H1 (cell line): ENCODE measurements at regions not wholly inside any gene's neighbourhood (a gene's known extent, or its start where the extent isn't known, plus 50 kb on each side); places are given as distances from the start of the nearest gene placed in this dataset.

Source experiments
- CTCF ChIA-PET: fragments of 300-600 bp; sonication (Branson Sonifier 250); formaldehyde crosslinking; loops from one replicate; lab custom pipeline; 2021; ENCODE audit not compliant: partially characterized antibody; lab: Charles Lee
- POLR2A ChIA-PET: fragments of 300-600 bp; sonication (Branson Sonifier 250); formaldehyde crosslinking; loops from one replicate; lab custom pipeline; 2021; ENCODE audit warnings: inconsistent platforms; ENCODE audit not compliant: partially characterized antibody; lab: Charles Lee
- DNase-seq, 2 experiments: peaks; one replicate each; pipeline versions ENCODE4 v3.0.0 to v3.0.0-alpha.2; 2010 to 2022; ENCODE audit warnings: low spot score in 2 of 2, low read depth in 1 of 2, mixed read lengths in 1 of 2
- FAIRE-seq: peaks from 2 replicates; lab custom pipeline; 2011; peaks lifted over from hg19 to GRCh38; lab: Jason Lieb, UNC
- H2AFZ ChIP-seq: 2 replicates; pipeline ENCODE4 v1.8.1; 2012; ENCODE audit warnings: low read length, inconsistent platforms
- H2AK5ac ChIP-seq: 2 replicates; pipeline ENCODE4 v1.6.1; 2013; ENCODE audit warnings: low read depth, low read length
- H2BK120ac ChIP-seq: replicated peaks from 2 replicates; pipeline ENCODE3; 2013; ENCODE audit warnings: low read depth, low read length, inconsistent platforms
- H2BK12ac ChIP-seq: 2 replicates; pipeline ENCODE4 v1.6.1; 2013; ENCODE audit warnings: low read depth, low read length
- H2BK15ac ChIP-seq: 2 replicates; pipeline ENCODE4 v1.6.1; 2013; ENCODE audit warnings: low read length
- H2BK20ac ChIP-seq: 2 replicates; pipeline ENCODE4 v1.6.1; 2013; ENCODE audit warnings: low read length
- H2BK5ac ChIP-seq: 2 replicates; pipeline ENCODE4 v1.6.1; 2013; ENCODE audit warnings: low read depth, low read length
- H3K14ac ChIP-seq: 2 replicates; pipeline ENCODE4 v1.6.1; 2013; ENCODE audit warnings: inconsistent platforms; ENCODE audit not compliant: insufficient read length
- H3K18ac ChIP-seq: 2 replicates; pipeline ENCODE4 v1.6.1; 2013; ENCODE audit warnings: low read length; ENCODE audit errors: extremely low read depth
- H3K23ac ChIP-seq: 2 replicates; pipeline ENCODE4 v1.6.1; 2013; ENCODE audit warnings: inconsistent platforms; ENCODE audit not compliant: insufficient read length
- H3K23me2 ChIP-seq: 2 replicates; pipeline ENCODE4 v1.6.1; 2013; ENCODE audit warnings: low read depth, low read length
- H3K27ac ChIP-seq: 2 replicates; pipeline ENCODE4 v1.6.1; 2011; ENCODE audit warnings: low read depth, low read length, inconsistent platforms
- H3K27me3 ChIP-seq, 4 experiments: replicated peaks in 1 of 4; 1 replicate in 1 of 4; 2 replicates in 3 of 4; pipeline versions ENCODE4 v1.6.1 to v1.8.1; 2011 to 2013; ENCODE audit warnings: low read length in 3 of 4, mild to moderate bottlenecking in 3 of 4, inconsistent platforms in 2 of 4, mixed read lengths in 2 of 4, moderate library complexity in 1 of 4; ENCODE audit not compliant: control insufficient read depth in 3 of 4, insufficient read depth in 3 of 4; ENCODE audit errors: extremely low read depth in 1 of 4
- H3K36me3 ChIP-seq, 4 experiments: 2 replicates each; pipeline versions ENCODE4 v1.6.1 to v1.8.1; 2011 to 2013; ENCODE audit warnings: mild to moderate bottlenecking in 4 of 4, low read length in 3 of 4, moderate library complexity in 2 of 4, control low read depth in 1 of 4, inconsistent platforms in 1 of 4; ENCODE audit not compliant: insufficient read depth in 4 of 4, control insufficient read depth in 2 of 4
- H3K4ac ChIP-seq: replicated peaks from 2 replicates; pipeline ENCODE3; 2013; ENCODE audit warnings: low read length, low read depth, mixed read lengths, inconsistent platforms; ENCODE audit not compliant: insufficient read length
- H3K4me1 ChIP-seq, 4 experiments: replicated peaks in 1 of 4; 1 replicate in 1 of 4; 2 replicates in 3 of 4; pipeline versions ENCODE4 v1.6.1 to v1.8.1; 2011 to 2013; ENCODE audit warnings: low read length in 3 of 4, inconsistent platforms in 2 of 4, mixed read lengths in 1 of 4; ENCODE audit not compliant: insufficient read depth in 4 of 4, control insufficient read depth in 3 of 4
- H3K4me2 ChIP-seq, 2 experiments: 2 replicates each; pipeline versions ENCODE4 v1.6.1 to v1.8.1; 2011 to 2013; ENCODE audit warnings: low read depth in 2 of 2, low read length in 2 of 2, control low read depth in 1 of 2, inconsistent platforms in 1 of 2, mild to moderate bottlenecking in 1 of 2; ENCODE audit not compliant: insufficient read depth in 1 of 2
- H3K4me3 ChIP-seq, 4 experiments: fragments of 200-600, 300-600 bp in 1 of 4; sonication (generic), shearing (Covaris generic), sonication (Bioruptor Twin) in 1 of 4; 2 replicates each; pipeline versions ENCODE4 v1.5.1 to v1.8.1; 2011 to 2016; ENCODE audit warnings: low read length in 4 of 4, low read depth in 3 of 4, control low read depth in 2 of 4, inconsistent platforms in 2 of 4, mild to moderate bottlenecking in 2 of 4, mixed read lengths in 1 of 4, moderate library complexity in 1 of 4; ENCODE audit not compliant: insufficient read depth in 2 of 4; ENCODE audit errors: extremely low read depth in 1 of 4
- H3K56ac ChIP-seq: replicated peaks from 2 replicates; pipeline ENCODE3; 2013; ENCODE audit warnings: low read depth, mild to moderate bottlenecking, mixed read lengths, low read length, inconsistent platforms; ENCODE audit not compliant: insufficient read length
- H3K79me1 ChIP-seq: 2 replicates; pipeline ENCODE4 v1.6.1; 2013; ENCODE audit warnings: low read depth, low read length, control low read depth
- H3K79me2 ChIP-seq, 2 experiments: 2 replicates each; pipeline versions ENCODE4 v1.6.1 to v1.8.1; 2012 to 2013; ENCODE audit warnings: low read length in 2 of 2, mild to moderate bottlenecking in 2 of 2, inconsistent platforms in 1 of 2; ENCODE audit not compliant: insufficient read depth in 2 of 2, control insufficient read depth in 1 of 2
- H3K9ac ChIP-seq, 4 experiments: replicated peaks in 1 of 4; 1 replicate in 1 of 4; 2 replicates in 3 of 4; pipeline versions ENCODE4 v1.6.1 to v1.8.1; 2011 to 2013; ENCODE audit warnings: low read depth in 3 of 4, low read length in 3 of 4, control low read depth in 2 of 4, mild to moderate bottlenecking in 2 of 4, moderate library complexity in 2 of 4, inconsistent platforms in 1 of 4; ENCODE audit errors: extremely low read depth in 1 of 4
- H3K9me3 ChIP-seq, 2 experiments: 2 replicates each; pipeline versions ENCODE4 v1.6.1 to v1.8.1; 2012 to 2013; ENCODE audit warnings: mild to moderate bottlenecking in 2 of 2, moderate library complexity in 2 of 2, control low read depth in 1 of 2, inconsistent platforms in 1 of 2, low read depth in 1 of 2, low read length in 1 of 2, mixed read lengths in 1 of 2; ENCODE audit not compliant: insufficient read depth in 2 of 2
- H4K20me1 ChIP-seq, 2 experiments: replicated peaks in 1 of 2; 2 replicates each; pipeline versions ENCODE3 to v1.8.1; 2011 to 2013; ENCODE audit warnings: inconsistent platforms in 2 of 2, low read length in 2 of 2, mild to moderate bottlenecking in 1 of 2; ENCODE audit not compliant: insufficient read depth in 2 of 2, control insufficient read depth in 1 of 2
- H4K5ac ChIP-seq: 2 replicates; pipeline ENCODE4 v1.6.1; 2013; ENCODE audit warnings: low read length, low read depth, mixed read lengths, inconsistent platforms; ENCODE audit not compliant: insufficient read length
- H4K8ac ChIP-seq: 2 replicates; pipeline ENCODE4 v1.8.0; 2013; ENCODE audit warnings: mild to moderate bottlenecking, moderate library complexity, low read length, inconsistent platforms; ENCODE audit not compliant: insufficient read depth; ENCODE audit errors: extremely low read depth
- H4K91ac ChIP-seq: replicated peaks from 2 replicates; pipeline ENCODE3; 2013; ENCODE audit warnings: low read length, mixed read lengths, inconsistent platforms; ENCODE audit not compliant: insufficient read length
- CBX8 ChIP-seq: fragments of 300-800, 300-1000 bp; sonication (generic); IDR thresholded peaks from 2 replicates; pipeline ENCODE4 v1.7.1; 2016; ENCODE audit warnings: low read depth, low read length, borderline replicate concordance
- CHD2 ChIP-seq: IDR thresholded peaks from 2 replicates; pipeline ENCODE4 v1.6.1; 2012; ENCODE audit warnings: low read length, improper control_type of control experiment
- EGR1 ChIP-seq: IDR thresholded peaks from 2 replicates; pipeline ENCODE4 v1.6.1; 2011; ENCODE audit warnings: low read depth, low read length, borderline replicate concordance
- NRF1 ChIP-seq: IDR thresholded peaks from 2 replicates; pipeline ENCODE4 v1.6.1; 2011; ENCODE audit warnings: mild to moderate bottlenecking, low read depth, low read length, improper control_type of control experiment
- POLR2A ChIP-seq, 2 experiments: IDR thresholded peaks; 1 replicate in 1 of 2; 2 replicates in 1 of 2; pipeline ENCODE4 v1.6.1; 2011; ENCODE audit warnings: low read depth in 2 of 2, low read length in 2 of 2, mild to moderate bottlenecking in 2 of 2; ENCODE audit errors: control extremely low read depth in 1 of 2
- SIRT6 ChIP-seq: IDR thresholded peaks from one replicate; pipeline ENCODE4 v1.7.1; 2012; ENCODE audit warnings: low read length, inconsistent platforms
- SIX5 ChIP-seq: IDR thresholded peaks from 2 replicates; pipeline ENCODE4 v1.6.1; 2011; ENCODE audit warnings: mild to moderate bottlenecking, low read depth, low read length
- WGBS, 2 experiments: shearing (Covaris generic) in 1 of 2; methylation state at CpG; one replicate each; pipeline versions ENCODE4 v1.1.6 to v1.1.7; 2013 to 2015; ENCODE audit warnings: low lambda C conversion rate in 2 of 2, mixed read lengths in 2 of 2, inconsistent platforms in 1 of 2, low coverage in 1 of 2, missing lambda C conversion rate in 1 of 2; ENCODE audit not compliant: insufficient replicate concordance in 2 of 2, insufficient coverage in 1 of 2, insufficient read length in 1 of 2; ENCODE audit errors: extremely low coverage in 1 of 2, missing lambda C conversion rate in 1 of 2; 5-methylcytosine and 5-hydroxymethylcytosine counted together

- no peak overlapping the region for H2AFZ ChIP-seq
- no peak overlapping the region for H3K9ac ChIP-seq
- H3K4me2 ChIP-seq, result no peak overlapping the region
- H2BK15ac ChIP-seq, result no peak overlapping the region
- H3K36me3 ChIP-seq, result peaks cover 0 to 2% (median 0%) of the 10 kb centered on the region in 4 experiments; a peak in 1 of 8 replicates
- H2BK20ac ChIP-seq, result no peak overlapping the region
- no peaks in the 10 kb centered on the region for H3K23me2 ChIP-seq
- no peak overlapping the region for H3K4me3 ChIP-seq
- H3K4ac ChIP-seq, result no peak overlapping the region
- no peak overlapping the region for H4K5ac ChIP-seq
- H4K8ac ChIP-seq, result no peak overlapping the region
- CTCF ChIA-PET, result no interaction called here
- no peak overlapping the region for H2BK12ac ChIP-seq
- no peak overlapping the region for H3K14ac ChIP-seq
- no peak overlapping the region for H2BK120ac ChIP-seq
- no peak overlapping the region for H3K23ac ChIP-seq
- 94% methylated on average over 2 of the region's 2 CpGs; no CpG with 5 or more reads in 1 of the 2 experiments for WGBS, 2 experiments
- TF ChIP-seq CBX8 (no peak), POLR2A (IDR thresholded peaks at IDR 0.05; ENCODE audit: control extremely low read depth in 1 of 2, low read depth in 2 of 2, low read length in 2 of 2) (no peak), SIX5 (no peak), NRF1 (no peak), CHD2 (no peak), SIRT6 (no peak), EGR1 (no peak)
- no peaks in the 10 kb centered on the region for H3K4me1 ChIP-seq
- FAIRE-seq (no peak), DNase-seq (no peak)
- no peak overlapping the region for H2AK5ac ChIP-seq
- no peaks in the 10 kb centered on the region for H3K79me2 ChIP-seq
- peaks cover 7 to 15% of the 10 kb centered on the region in 2 experiments for H3K9me3 ChIP-seq
- no peak overlapping the region for H3K56ac ChIP-seq
- no peak overlapping the region for H4K91ac ChIP-seq
- H3K27me3 ChIP-seq, result no peaks in the 10 kb centered on the region
- no peak overlapping the region for H2BK5ac ChIP-seq
- H3K18ac ChIP-seq, result no peak overlapping the region
- H3K79me1 ChIP-seq, result no peaks in the 10 kb centered on the region
- H3K27ac ChIP-seq, result no peak overlapping the region
- POLR2A ChIA-PET, result no interaction called here
- H4K20me1 ChIP-seq, result no peaks in the 10 kb centered on the region
Observed at GRCh38 chr11:22984045-22984444, 123.8 kb upstream of the CCDC179 start.
